ENCODE measurements at regions not wholly inside any gene's neighbourhood (a gene's known extent, or its start where the extent isn't known, plus 50 kb on each side); places are given as distances from the start of the nearest gene placed in this dataset.
"Not testable (repeated sequence)": the region's sequence is repeated elsewhere in the genome, so short reads cannot be mapped to it uniquely, and the experiment has no call there.

GRCh38 chr11:89545691-89546090 lies 54.5 kb upstream of the NOX4 start:
- Histone ChIP-seq H3K4me2 (replicated peaks; ENCODE audit: extremely low read depth, low read length, poor library complexity, severe bottlenecking) (no peak overlapping the region), H4K20me1 (ENCODE audit: insufficient read depth, low read length) (no peaks in the 10 kb centered on the region), H3K4me1 (ENCODE audit: control insufficient read depth in 1 of 2, insufficient read depth in 2 of 2, low read length in 2 of 2) (no peaks in the 10 kb centered on the region), H3K9ac (ENCODE audit: insufficient read depth, low read length, poor library complexity, severe bottlenecking) (no peak overlapping the region), H3K4me3 (replicated peaks in 1 of 3; ENCODE audit: low read depth in 2 of 3, low read length in 3 of 3) (no peak overlapping the region), H3K27ac (ENCODE audit: low read depth in 1 of 2, low read length in 2 of 2) (no peak overlapping the region), H2AFZ (ENCODE audit: insufficient read depth, low read depth, low read length, poor library complexity, severe bottlenecking) (no peak overlapping the region), H3K36me3 (replicated peaks in 1 of 2; ENCODE audit: control insufficient read depth in 1 of 2, insufficient read depth in 2 of 2, low read length in 2 of 2) (no peaks in the 10 kb centered on the region), H3K9me3 (replicated peaks in 1 of 2; ENCODE audit: control insufficient read depth in 1 of 2, insufficient read depth in 1 of 2, low read length in 2 of 2) (no peaks in the 10 kb centered on the region), H3K79me2 (ENCODE audit: insufficient read depth, low read length) (no peaks in the 10 kb centered on the region), H3K27me3 (ENCODE audit: control insufficient read depth in 2 of 2, insufficient read depth in 2 of 2, low read length in 2 of 2) (no peaks in the 10 kb centered on the region)
- Mint-ChIP-seq H3K4me1 (no peaks in the 10 kb centered on the region), H3K36me3 (no peaks in the 10 kb centered on the region), H3K27ac (no peak overlapping the region), H3K4me3 (no peak overlapping the region), H3K9me3 (peaks cover 0 to 5% (median 0%) of the 10 kb centered on the region in 7 donors), H3K27me3 (ENCODE audit: low read depth in 3 of 3) (peaks cover 0 to 2% (median 1%) of the 10 kb centered on the region in 3 donors)
- no peak for TF ChIP-seq CTCF (IDR thresholded peaks at IDR 0.05)
- intact Hi-C loops (cut with micrococcal nuclease), result no loop called here
- DNase-seq, result no peak
- WGBS (ENCODE audit: insufficient coverage), result 80% methylated on average over 1 of the region's 3 CpGs

- H3K4me3 ChIP-seq (replicated peaks in 1 of 3; ENCODE audit: low read depth in 2 of 3, low read length in 3 of 3); H3K4me2 ChIP-seq (replicated peaks; ENCODE audit: extremely low read depth, low read length, poor library complexity, severe bottlenecking); H3K27ac Mint-ChIP-seq; H3K27me3 Mint-ChIP-seq (ENCODE audit: low read depth in 3 of 3); H3K9ac ChIP-seq (ENCODE audit: insufficient read depth, low read length, poor library complexity, severe bottlenecking); H3K9me3 Mint-ChIP-seq; H3K9me3 ChIP-seq (replicated peaks in 1 of 2; ENCODE audit: control insufficient read depth in 1 of 2, insufficient read depth in 1 of 2, low read length in 2 of 2); intact Hi-C loops (cut with micrococcal nuclease); H3K79me2 ChIP-seq (ENCODE audit: insufficient read depth, low read length); H3K27ac ChIP-seq (ENCODE audit: low read depth in 1 of 2, low read length in 2 of 2); H3K36me3 Mint-ChIP-seq; H3K27me3 ChIP-seq (ENCODE audit: control insufficient read depth in 2 of 2, insufficient read depth in 2 of 2, low read length in 2 of 2); H3K4me1 ChIP-seq (ENCODE audit: control insufficient read depth in 1 of 2, insufficient read depth in 2 of 2, low read length in 2 of 2); H3K4me1 Mint-ChIP-seq; DNase-seq; H2AFZ ChIP-seq (ENCODE audit: insufficient read depth, low read depth, low read length, poor library complexity, severe bottlenecking); H3K4me3 Mint-ChIP-seq; H4K20me1 ChIP-seq (ENCODE audit: insufficient read depth, low read length); H3K36me3 ChIP-seq (replicated peaks in 1 of 2; ENCODE audit: control insufficient read depth in 1 of 2, insufficient read depth in 2 of 2, low read length in 2 of 2): not testable (repeated sequence)
- no CpG with 5 or more reads among the region's 1 CpG for WGBS (ENCODE audit: insufficient coverage)
Measured at GRCh38 chr11:89555781-89556180, 64.6 kb upstream of the NOX4 start.

GRCh38 chr11:89556731-89557707 lies 65.8 kb upstream of the NOX4 start:
- H3K36me3 ChIP-seq (replicated peaks in 1 of 2; ENCODE audit: control insufficient read depth in 1 of 2, insufficient read depth in 2 of 2, low read length in 2 of 2); H3K79me2 ChIP-seq (ENCODE audit: insufficient read depth, low read length); H3K9ac ChIP-seq (ENCODE audit: insufficient read depth, low read length, poor library complexity, severe bottlenecking); H2AFZ ChIP-seq (ENCODE audit: insufficient read depth, low read depth, low read length, poor library complexity, severe bottlenecking); intact Hi-C loops (cut with micrococcal nuclease); DNase-seq; H3K36me3 Mint-ChIP-seq; H3K27ac ChIP-seq (ENCODE audit: low read depth in 1 of 2, low read length in 2 of 2); H3K27me3 ChIP-seq (ENCODE audit: control insufficient read depth in 2 of 2, insufficient read depth in 2 of 2, low read length in 2 of 2); H3K4me1 ChIP-seq (ENCODE audit: control insufficient read depth in 1 of 2, insufficient read depth in 2 of 2, low read length in 2 of 2); H3K9me3 ChIP-seq (replicated peaks in 1 of 2; ENCODE audit: control insufficient read depth in 1 of 2, insufficient read depth in 1 of 2, low read length in 2 of 2); H3K27ac Mint-ChIP-seq; H3K9me3 Mint-ChIP-seq; H3K27me3 Mint-ChIP-seq (ENCODE audit: low read depth in 3 of 3); H4K20me1 ChIP-seq (ENCODE audit: insufficient read depth, low read length); H3K4me3 Mint-ChIP-seq; H3K4me1 Mint-ChIP-seq; H3K4me3 ChIP-seq (replicated peaks in 1 of 3; ENCODE audit: low read depth in 2 of 3, low read length in 3 of 3); H3K4me2 ChIP-seq (replicated peaks; ENCODE audit: extremely low read depth, low read length, poor library complexity, severe bottlenecking): not testable (repeated sequence)
- WGBS (ENCODE audit: insufficient coverage), result no CpG with 5 or more reads among the region's 3 CpGs

- no CpG with 5 or more reads among the region's 3 CpGs for WGBS (ENCODE audit: insufficient coverage)
- intact Hi-C loops (cut with micrococcal nuclease); H3K79me2 ChIP-seq (ENCODE audit: insufficient read depth, low read length); H3K36me3 Mint-ChIP-seq; H3K9me3 ChIP-seq (replicated peaks in 1 of 2; ENCODE audit: control insufficient read depth in 1 of 2, insufficient read depth in 1 of 2, low read length in 2 of 2); H3K36me3 ChIP-seq (replicated peaks in 1 of 2; ENCODE audit: control insufficient read depth in 1 of 2, insufficient read depth in 2 of 2, low read length in 2 of 2); H3K4me1 ChIP-seq (ENCODE audit: control insufficient read depth in 1 of 2, insufficient read depth in 2 of 2, low read length in 2 of 2); H3K4me2 ChIP-seq (replicated peaks; ENCODE audit: extremely low read depth, low read length, poor library complexity, severe bottlenecking); DNase-seq; H3K4me1 Mint-ChIP-seq; H2AFZ ChIP-seq (ENCODE audit: insufficient read depth, low read depth, low read length, poor library complexity, severe bottlenecking); H3K27me3 Mint-ChIP-seq (ENCODE audit: low read depth in 3 of 3); H3K9me3 Mint-ChIP-seq; H3K9ac ChIP-seq (ENCODE audit: insufficient read depth, low read length, poor library complexity, severe bottlenecking); H3K4me3 Mint-ChIP-seq; H3K4me3 ChIP-seq (replicated peaks in 1 of 3; ENCODE audit: low read depth in 2 of 3, low read length in 3 of 3); H3K27ac Mint-ChIP-seq; H3K27me3 ChIP-seq (ENCODE audit: control insufficient read depth in 2 of 2, insufficient read depth in 2 of 2, low read length in 2 of 2); H4K20me1 ChIP-seq (ENCODE audit: insufficient read depth, low read length); H3K27ac ChIP-seq (ENCODE audit: low read depth in 1 of 2, low read length in 2 of 2): not testable (repeated sequence)
Measured at GRCh38 chr11:89560598-89560997, 69.4 kb upstream of the NOX4 start.
